Cardiac muscle cell (in vitro differentiated cells and primary cell): ENCODE measurements at regions not wholly inside any gene's neighbourhood (a gene's known extent, or its start where the extent isn't known, plus 50 kb on each side); places are given as distances from the start of the nearest gene placed in this dataset.

Experiments used
- DNase-seq, 2 donors: peaks; one replicate each; pipeline versions ENCODE4 v3.0.0 to v3.0.0-alpha.2; 2010 to 2017; ENCODE audit warnings: low read depth in 1 of 2, low spot score in 1 of 2
- H3K27ac ChIP-seq: fragments of 200-600 bp; sonication (generic); 2 replicates; pipeline ENCODE4 v1.5.1; 2016
- H3K27me3 ChIP-seq: fragments of 200-600 bp; sonication (generic); 2 replicates; pipeline ENCODE4 v1.6.0; 2016; ENCODE audit warnings: control low read depth
- H3K36me3 ChIP-seq: fragments of 200-600 bp; sonication (generic); 2 replicates; pipeline ENCODE4 v1.5.1; 2016; ENCODE audit warnings: control low read depth
- H3K4me1 ChIP-seq: fragments of 200-600 bp; sonication (generic); 2 replicates; pipeline ENCODE4 v1.8.1; 2017; ENCODE audit warnings: low read depth, mild to moderate bottlenecking, mixed run types
- H3K4me3 ChIP-seq: fragments of 200-600 bp; sonication (generic); 2 replicates; pipeline ENCODE4 v1.5.1; 2016; ENCODE audit warnings: mild to moderate bottlenecking
- H3K9me3 ChIP-seq: fragments of 200-600 bp; sonication (generic); 2 replicates; pipeline ENCODE4 v1.5.1; 2017; ENCODE audit warnings: low read depth, mild to moderate bottlenecking, control low read depth
- TF ChIP-seq, protein P1 (sequence below): IDR thresholded peaks from 2 replicates; pipeline ENCODE4 v1.5.1; 2012; ENCODE audit warnings: low read depth, mild to moderate bottlenecking, low read length

- Histone ChIP-seq H3K4me3 (no peak overlapping the region), H3K9me3 (no peaks in the 10 kb centered on the region), H3K27ac (no peak overlapping the region), H3K27me3 (no peaks in the 10 kb centered on the region), H3K4me1 (no peaks in the 10 kb centered on the region), H3K36me3 (no peaks in the 10 kb centered on the region)
- TF ChIP-seq, protein P1, sequence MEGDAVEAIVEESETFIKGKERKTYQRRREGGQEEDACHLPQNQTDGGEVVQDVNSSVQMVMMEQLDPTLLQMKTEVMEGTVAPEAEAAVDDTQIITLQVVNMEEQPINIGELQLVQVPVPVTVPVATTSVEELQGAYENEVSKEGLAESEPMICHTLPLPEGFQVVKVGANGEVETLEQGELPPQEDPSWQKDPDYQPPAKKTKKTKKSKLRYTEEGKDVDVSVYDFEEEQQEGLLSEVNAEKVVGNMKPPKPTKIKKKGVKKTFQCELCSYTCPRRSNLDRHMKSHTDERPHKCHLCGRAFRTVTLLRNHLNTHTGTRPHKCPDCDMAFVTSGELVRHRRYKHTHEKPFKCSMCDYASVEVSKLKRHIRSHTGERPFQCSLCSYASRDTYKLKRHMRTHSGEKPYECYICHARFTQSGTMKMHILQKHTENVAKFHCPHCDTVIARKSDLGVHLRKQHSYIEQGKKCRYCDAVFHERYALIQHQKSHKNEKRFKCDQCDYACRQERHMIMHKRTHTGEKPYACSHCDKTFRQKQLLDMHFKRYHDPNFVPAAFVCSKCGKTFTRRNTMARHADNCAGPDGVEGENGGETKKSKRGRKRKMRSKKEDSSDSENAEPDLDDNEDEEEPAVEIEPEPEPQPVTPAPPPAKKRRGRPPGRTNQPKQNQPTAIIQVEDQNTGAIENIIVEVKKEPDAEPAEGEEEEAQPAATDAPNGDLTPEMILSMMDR, result no peak
- DNase-seq, result no peak
Observed at GRCh38 chr7:106196460-106197021, 84.4 kb upstream of the SYPL1 start.

- TF ChIP-seq, protein P1, result no peak
- H3K4me1 ChIP-seq, result no peaks in the 10 kb centered on the region
- no peaks in the 10 kb centered on the region for H3K9me3 ChIP-seq
- no peaks in the 10 kb centered on the region for H3K27me3 ChIP-seq
- H3K4me3 ChIP-seq, result no peak overlapping the region
- no peaks in the 10 kb centered on the region for H3K36me3 ChIP-seq
- peak in 1 of 2 donors; percentile 27 for DNase-seq
- H3K27ac ChIP-seq, result no peak overlapping the region
Observed at GRCh38 chr7:106193661-106194060, 81.5 kb upstream of the SYPL1 start.

GRCh38 chr7:106190589-106191330, 78.6 kb upstream of the SYPL1 start:
- Histone ChIP-seq H3K9me3 (no peaks in the 10 kb centered on the region), H3K4me3 (no peak overlapping the region), H3K27me3 (no peaks in the 10 kb centered on the region), H3K4me1 (no peaks in the 10 kb centered on the region), H3K27ac (no peak overlapping the region), H3K36me3 (no peaks in the 10 kb centered on the region)
- TF ChIP-seq, protein P1, result no peak
- peak in 1 of 2 donors; percentile 20 for DNase-seq

DNA sequence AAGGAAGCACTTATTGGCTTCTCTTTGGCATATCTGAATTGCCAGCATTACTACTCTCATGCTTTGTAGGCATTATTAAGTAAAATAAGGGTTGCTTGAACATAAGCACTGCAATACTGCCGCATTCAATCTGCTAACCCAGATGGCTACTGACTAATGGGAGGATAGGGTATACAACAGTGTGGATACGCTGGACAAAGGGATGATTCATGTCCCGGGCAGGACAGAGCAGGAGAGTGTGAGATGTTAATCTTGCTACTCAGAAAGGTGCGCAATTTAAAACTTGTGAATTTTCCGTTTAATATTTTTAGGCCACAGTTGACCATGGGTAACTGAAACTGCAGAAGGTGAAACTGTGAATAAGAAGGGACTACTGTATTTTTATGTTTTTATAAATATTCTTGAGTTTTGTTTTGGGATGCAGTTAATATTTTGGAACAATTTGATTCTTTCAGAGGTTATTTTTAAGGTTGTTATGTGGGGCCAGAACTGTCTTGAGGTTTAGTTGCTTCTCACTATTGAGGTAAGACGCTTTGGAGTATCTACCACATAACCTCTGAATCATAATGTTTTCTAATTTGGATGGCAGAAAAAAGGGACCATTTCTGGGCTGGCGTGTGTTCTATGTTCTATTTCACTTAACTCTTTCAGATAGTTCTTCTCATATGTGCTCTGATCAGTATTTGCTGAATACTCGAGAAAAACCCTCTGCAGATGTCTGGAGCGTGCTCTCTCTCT, 75.7 kb upstream of the SYPL1 start:
- Histone ChIP-seq H3K36me3 (no peaks in the 10 kb centered on the region), H3K4me1 (no peaks in the 10 kb centered on the region), H3K4me3 (no peak overlapping the region), H3K27ac (no peak overlapping the region), H3K27me3 (no peaks in the 10 kb centered on the region), H3K9me3 (no peaks in the 10 kb centered on the region)
- no peak for DNase-seq
- TF ChIP-seq, protein P1, result no peak

GRCh38 chr7:106185719-106186118, 73.6 kb upstream of the SYPL1 start:
- Histone ChIP-seq H3K4me3 (no peak overlapping the region), H3K9me3 (no peaks in the 10 kb centered on the region), H3K27ac (no peak overlapping the region), H3K27me3 (no peaks in the 10 kb centered on the region), H3K36me3 (no peaks in the 10 kb centered on the region), H3K4me1 (no peaks in the 10 kb centered on the region)
- no peak for DNase-seq
- TF ChIP-seq, protein P1, result no peak
